Mesodermal cell (in vitro differentiated cells): ENCODE measurements at regions not wholly inside any gene's neighbourhood (a gene's known extent, or its start where the extent isn't known, plus 50 kb on each side); places are given as distances from the start of the nearest gene placed in this dataset.
A peak's percentile ranks its signal among the peaks of the same experiment; 100 is the strongest.

ENCODE experiments used
- H3K27ac ChIP-seq: 2 replicates; pipeline ENCODE4 v1.7.0; 2013; ENCODE audit warnings: mild to moderate bottlenecking, low read depth, low read length, moderate library complexity; ENCODE audit not compliant: severe bottlenecking
- H3K36me3 ChIP-seq: 2 replicates; pipeline ENCODE4 v1.7.1; 2013; ENCODE audit warnings: mild to moderate bottlenecking, low read length, moderate library complexity; ENCODE audit not compliant: control insufficient read depth, insufficient read depth
- H3K4me1 ChIP-seq: one replicate; pipeline ENCODE4 v1.7.1; 2013; ENCODE audit warnings: mild to moderate bottlenecking, low read length; ENCODE audit not compliant: insufficient read depth, control insufficient read depth, poor library complexity, severe bottlenecking
- H3K4me3 ChIP-seq: 2 replicates; pipeline ENCODE4 v1.7.0; 2013; ENCODE audit warnings: low read length, control low read depth, mild to moderate bottlenecking; ENCODE audit not compliant: insufficient read depth, poor library complexity, severe bottlenecking; ENCODE audit errors: extremely low read depth
- H3K9me3 ChIP-seq: 2 replicates; pipeline ENCODE4 v1.7.1; 2013; ENCODE audit warnings: mild to moderate bottlenecking, low read length, moderate library complexity; ENCODE audit not compliant: control insufficient read depth
- WGBS, 2 experiments: methylation state at CpG; one replicate each; pipeline ENCODE4 v1.1.5; 2013; ENCODE audit warnings: missing lambda C conversion rate in 2 of 2; ENCODE audit not compliant: insufficient coverage in 2 of 2; 5-methylcytosine and 5-hydroxymethylcytosine counted together

- Histone ChIP-seq H3K9me3 (no peaks in the 10 kb centered on the region), H3K36me3 (no peaks in the 10 kb centered on the region), H3K4me1 (peaks cover 1% of the 10 kb centered on the region), H3K27ac (no peak overlapping the region), H3K4me3 (no peak overlapping the region)
- WGBS, 2 experiments: 86% methylated on average over 1 to 3 of the region's 3 CpGs
Measured at GRCh38 chr5:89401012-89401411, 518.0 kb upstream of the MEF2C start.

GRCh38 chr5:89399548-89399947 lies 516.6 kb upstream of the MEF2C start:
- Histone ChIP-seq H3K27ac (no peak overlapping the region), H3K4me3 (no peak overlapping the region)
- WGBS, 2 experiments: no CpG with 5 or more reads among the region's 1 CpG

GRCh38 chr5:89397096-89397495 lies 514.1 kb upstream of the MEF2C start:
- H3K27ac ChIP-seq: no peak overlapping the region
- H3K36me3 ChIP-seq: no peaks in the 10 kb centered on the region
- 83% methylated on average over 1 of the region's 1 CpG; no CpG with 5 or more reads in 1 of the 2 experiments for WGBS, 2 experiments

More at GRCh38 chr5:89399548-89399947, 516.6 kb upstream of the MEF2C start:
- no peaks in the 10 kb centered on the region for H3K36me3 ChIP-seq
- no peaks in the 10 kb centered on the region for H3K9me3 ChIP-seq
- peaks cover 3% of the 10 kb centered on the region for H3K4me1 ChIP-seq

DNA sequence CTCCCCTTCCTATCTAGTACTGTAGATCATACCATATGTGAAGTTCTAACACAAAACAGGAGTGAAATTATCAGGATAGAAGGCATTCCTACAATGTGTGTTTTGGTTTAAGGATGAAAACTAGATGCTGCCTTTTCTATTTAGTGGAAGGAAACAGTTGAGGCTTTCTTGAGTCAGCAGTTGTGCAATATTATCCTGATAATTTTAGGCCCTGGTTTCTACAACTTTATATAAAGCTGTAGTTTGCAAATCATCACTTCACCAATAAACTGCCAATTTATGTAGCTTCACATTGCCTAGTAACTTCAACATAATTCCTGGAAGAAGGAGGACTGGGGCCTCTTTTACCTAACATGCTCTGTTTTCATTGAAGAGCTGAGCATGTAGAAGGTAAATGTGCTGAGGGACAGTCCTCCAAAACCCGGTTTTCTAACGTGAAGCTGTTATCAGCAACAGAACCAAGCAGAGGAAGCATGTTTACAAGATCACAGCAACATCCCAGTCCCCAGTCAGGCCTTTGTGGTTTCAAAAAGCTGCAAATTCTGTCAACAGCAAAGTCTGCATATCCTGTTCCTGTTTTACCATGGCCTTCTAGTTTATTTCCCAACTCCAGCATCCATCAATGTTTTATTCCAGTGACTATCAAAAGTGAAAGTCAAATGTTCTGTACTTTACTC lies 513.4 kb upstream of the MEF2C start:
- Histone ChIP-seq H3K4me1 (peaks cover 3% of the 10 kb centered on the region), H3K27ac (peak overlapping the region; percentile 55), H3K9me3 (no peaks in the 10 kb centered on the region), H3K4me3 (no peak overlapping the region), H3K36me3 (no peaks in the 10 kb centered on the region)
- WGBS, 2 experiments: 43 to 50% methylated on average over 2 of the region's 2 CpGs

More at GRCh38 chr5:89397096-89397495, 514.1 kb upstream of the MEF2C start:
- peaks cover 3% of the 10 kb centered on the region for H3K4me1 ChIP-seq
- no peak overlapping the region for H3K4me3 ChIP-seq
- no peaks in the 10 kb centered on the region for H3K9me3 ChIP-seq

- H3K27ac ChIP-seq: no peak overlapping the region
- no peaks in the 10 kb centered on the region for H3K36me3 ChIP-seq
- H3K9me3 ChIP-seq: no peaks in the 10 kb centered on the region
- H3K4me3 ChIP-seq: no peak overlapping the region
- H3K4me1 ChIP-seq: peaks cover 3% of the 10 kb centered on the region
Measured at GRCh38 chr5:89395111-89395510, 512.1 kb upstream of the MEF2C start.

DNA sequence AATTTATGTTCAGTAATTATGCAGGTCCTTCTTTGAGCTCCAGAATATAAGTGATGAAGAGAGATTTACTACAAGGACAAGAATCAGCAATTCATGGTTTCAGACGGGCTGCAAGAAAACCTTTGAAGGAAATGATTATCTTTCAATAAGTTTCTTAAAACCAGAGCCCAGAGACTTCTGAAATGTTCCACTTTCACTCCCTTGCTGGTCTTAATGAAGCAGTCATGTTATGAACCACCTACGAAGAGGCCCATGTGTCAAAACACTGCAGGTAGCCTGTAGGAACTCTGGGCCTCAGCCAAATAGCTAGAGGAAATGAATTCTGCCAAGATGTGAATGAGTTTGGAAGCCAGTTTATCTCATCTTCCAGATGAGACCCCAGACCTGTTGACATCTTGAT lies 505.9 kb upstream of the MEF2C start:
- H3K27ac ChIP-seq: no peak overlapping the region
- H3K4me3 ChIP-seq: no peak overlapping the region
- H3K36me3 ChIP-seq: no peaks in the 10 kb centered on the region
- no peaks in the 10 kb centered on the region for H3K9me3 ChIP-seq
- H3K4me1 ChIP-seq: no peaks in the 10 kb centered on the region
- 80 to 100% methylated on average over 2 of the region's 2 CpGs for WGBS, 2 experiments

- Histone ChIP-seq H3K4me1 (no peaks in the 10 kb centered on the region), H3K27ac (no peak overlapping the region), H3K4me3 (no peak overlapping the region), H3K36me3 (no peaks in the 10 kb centered on the region), H3K9me3 (no peaks in the 10 kb centered on the region)
- WGBS, 2 experiments: 85 to 90% methylated on average over 2 to 5 of the region's 5 CpGs
Measured at GRCh38 chr5:89384391-89384790, 501.4 kb upstream of the MEF2C start.

- H3K36me3 ChIP-seq: no peaks in the 10 kb centered on the region
- no peak overlapping the region for H3K4me3 ChIP-seq
- no peak overlapping the region for H3K27ac ChIP-seq
- H3K9me3 ChIP-seq: no peaks in the 10 kb centered on the region
- H3K4me1 ChIP-seq: no peaks in the 10 kb centered on the region
Measured at GRCh38 chr5:89380635-89381034, 497.7 kb upstream of the MEF2C start.

- H3K36me3 ChIP-seq: no peaks in the 10 kb centered on the region
- WGBS, 2 experiments: 93 to 94% methylated on average over 10 to 11 of the region's 13 CpGs
- H3K4me3 ChIP-seq: no peak overlapping the region
Measured at GRCh38 chr5:89377767-89378455, 494.9 kb upstream of the MEF2C start.

GRCh38 chr5:89374818-89375521 lies 492.0 kb upstream of the MEF2C start:
- no peaks in the 10 kb centered on the region for H3K9me3 ChIP-seq
- H3K36me3 ChIP-seq: no peaks in the 10 kb centered on the region
- no peak overlapping the region for H3K27ac ChIP-seq
- no peaks in the 10 kb centered on the region for H3K4me1 ChIP-seq
- no peak overlapping the region for H3K4me3 ChIP-seq

More at GRCh38 chr5:89377767-89378455, 494.9 kb upstream of the MEF2C start:
- Histone ChIP-seq H3K4me1 (no peaks in the 10 kb centered on the region), H3K9me3 (no peaks in the 10 kb centered on the region), H3K27ac (no peak overlapping the region)
